ENCODE measurements at regions not wholly inside any gene's neighbourhood (a gene's known extent, or its start where the extent isn't known, plus 50 kb on each side); places are given as distances from the start of the nearest gene placed in this dataset.
A peak's percentile ranks its signal among the peaks of the same experiment; 100 is the strongest.

DNA sequence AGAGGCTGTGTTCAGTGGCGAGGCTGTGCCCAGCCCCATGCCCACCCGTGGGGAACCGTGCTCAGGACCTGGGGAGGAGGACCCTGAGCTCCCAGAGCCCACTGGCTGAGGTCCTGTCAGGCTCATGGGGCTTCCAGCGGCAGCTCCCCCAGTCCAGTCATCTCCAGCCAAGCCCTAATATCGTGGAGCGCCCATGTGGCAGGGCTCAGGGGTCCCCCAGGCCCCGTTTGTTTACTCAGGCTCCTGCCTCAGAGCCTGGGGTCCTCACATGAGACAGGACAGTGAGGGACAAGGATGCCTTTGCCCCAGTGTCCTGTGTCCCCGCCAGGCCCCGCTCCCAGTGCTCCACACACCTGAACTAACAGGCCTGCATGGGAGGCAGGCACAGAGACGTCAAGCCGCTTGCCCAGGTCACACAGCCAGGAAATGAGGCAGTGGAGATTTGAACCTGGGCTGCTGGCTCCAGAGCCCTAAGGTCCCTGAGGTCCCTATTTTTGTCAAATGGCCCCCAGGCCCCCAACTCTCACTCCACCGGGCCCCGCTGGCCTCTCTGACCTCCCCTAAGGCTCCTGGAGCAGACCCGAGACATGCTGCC lies 100.7 kb upstream of the ACTRT2 start:
- no peak overlapping the region for H3K4me3 ChIP-seq (ENCODE audit: low read length)
- H3K79me2 ChIP-seq (ENCODE audit: low read length): no peaks in the 10 kb centered on the region
- no peak overlapping the region for H2AFZ ChIP-seq (ENCODE audit: low read length)
- no peak for DNase-seq
- no peaks in the 10 kb centered on the region for H3K9me2 ChIP-seq (replicated peaks; ENCODE audit: insufficient read depth, low read length)
- H3K9me3 ChIP-seq (ENCODE audit: low read length): peaks cover 4% of the 10 kb centered on the region; the same call in 1 of the 2 replicates
- H3K4me1 ChIP-seq (ENCODE audit: low read length): no peaks in the 10 kb centered on the region
- no peak overlapping the region for H3K4me2 ChIP-seq (ENCODE audit: low read depth, low read length, poor library complexity, severe bottlenecking)
- no peak overlapping the region for H3K27ac ChIP-seq (ENCODE audit: low read length)
- no peak overlapping the region for H3K9ac ChIP-seq (ENCODE audit: low read length)
- H3K36me3 ChIP-seq (ENCODE audit: insufficient read depth, low read length): no peaks in the 10 kb centered on the region
- H3K27me3 ChIP-seq (ENCODE audit: low read length): no peaks in the 10 kb centered on the region
- H4K20me1 ChIP-seq (ENCODE audit: insufficient read depth, low read depth, low read length): no peaks in the 10 kb centered on the region

DNA sequence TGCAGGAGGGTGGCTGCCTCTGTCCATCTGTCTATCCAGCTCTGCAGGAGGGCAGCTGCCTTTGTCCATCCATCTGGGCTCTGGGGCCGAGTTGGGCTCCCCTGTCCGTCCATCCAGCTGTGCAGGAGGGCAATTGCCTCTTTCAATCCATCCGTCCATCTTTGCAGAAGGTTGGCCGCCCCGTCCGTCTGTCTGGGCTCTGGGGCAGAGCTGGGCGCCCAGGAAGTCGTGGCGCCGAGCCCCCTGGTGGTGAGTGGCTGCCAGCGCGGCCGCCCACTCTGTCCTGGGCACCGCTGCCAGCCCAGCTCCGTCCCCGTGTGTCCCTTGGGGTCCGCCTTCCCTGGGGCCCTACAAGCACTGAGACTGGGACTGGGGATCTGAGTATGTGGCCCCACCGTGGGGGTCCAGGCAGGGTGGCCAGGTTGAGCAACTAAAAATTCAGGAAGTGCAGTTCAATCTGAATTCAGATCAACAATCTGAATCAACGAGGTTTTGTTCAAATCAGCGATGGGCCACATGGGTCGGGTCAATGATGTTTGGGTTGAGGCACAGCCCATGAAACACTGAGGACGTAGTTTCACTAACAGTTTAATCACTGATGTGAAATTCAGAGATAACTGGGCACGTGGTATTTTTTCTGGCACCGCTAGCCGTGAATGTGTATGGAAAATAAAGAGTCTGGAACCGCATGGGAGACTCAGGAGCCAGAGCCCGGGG lies 99.1 kb upstream of the ACTRT2 start:
- peak; percentile 69 for DNase-seq
- Histone ChIP-seq H3K36me3 (ENCODE audit: insufficient read depth, low read length) (no peaks in the 10 kb centered on the region), H3K27me3 (ENCODE audit: low read length) (no peaks in the 10 kb centered on the region)

DNA sequence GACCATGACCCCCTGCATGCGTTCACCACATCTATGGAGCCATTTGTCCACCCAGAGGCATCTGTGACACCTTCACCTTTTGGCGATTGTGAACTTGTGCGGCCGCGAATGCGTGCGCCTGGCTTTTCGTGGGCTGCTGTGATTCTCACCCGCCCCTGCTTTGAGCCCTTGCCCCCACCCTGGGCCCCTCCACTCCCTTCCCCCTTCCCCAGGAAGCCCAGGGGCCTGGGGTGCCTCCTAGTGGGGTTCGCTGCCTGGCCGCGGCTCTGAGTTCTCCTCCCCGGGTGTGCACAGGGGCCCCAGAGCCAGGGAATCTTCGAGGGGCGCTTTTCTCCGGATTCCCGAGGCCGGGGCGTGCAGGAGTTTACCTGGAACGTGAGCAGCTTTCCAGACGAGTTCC lies 97.9 kb upstream of the ACTRT2 start:
- H3K4me3 ChIP-seq (ENCODE audit: low read length): no peak overlapping the region
- no peak overlapping the region for H3K9ac ChIP-seq (ENCODE audit: low read length)
- H3K27ac ChIP-seq (ENCODE audit: low read length): no peak overlapping the region
- H2AFZ ChIP-seq (ENCODE audit: low read length): no peak overlapping the region
- H3K27me3 ChIP-seq (ENCODE audit: low read length): no peaks in the 10 kb centered on the region
- H3K4me1 ChIP-seq (ENCODE audit: low read length): no peaks in the 10 kb centered on the region
- no peaks in the 10 kb centered on the region for H3K79me2 ChIP-seq (ENCODE audit: low read length)
- no peaks in the 10 kb centered on the region for H4K20me1 ChIP-seq (ENCODE audit: insufficient read depth, low read depth, low read length)
- no peak for DNase-seq
- no peaks in the 10 kb centered on the region for H3K9me3 ChIP-seq (ENCODE audit: low read length)
- H3K4me2 ChIP-seq (ENCODE audit: low read depth, low read length, poor library complexity, severe bottlenecking): no peak overlapping the region
- no peaks in the 10 kb centered on the region for H3K9me2 ChIP-seq (replicated peaks; ENCODE audit: insufficient read depth, low read length)
- H3K36me3 ChIP-seq (ENCODE audit: insufficient read depth, low read length): no peaks in the 10 kb centered on the region

More for the DNA sequence above, 99.1 kb upstream of the ACTRT2 start:
- Histone ChIP-seq H3K9ac (ENCODE audit: low read length) (no peak overlapping the region), H2AFZ (ENCODE audit: low read length) (no peak overlapping the region), H4K20me1 (ENCODE audit: insufficient read depth, low read depth, low read length) (no peaks in the 10 kb centered on the region), H3K27ac (ENCODE audit: low read length) (no peak overlapping the region), H3K9me3 (ENCODE audit: low read length) (no peaks in the 10 kb centered on the region), H3K4me1 (ENCODE audit: low read length) (no peaks in the 10 kb centered on the region), H3K4me3 (ENCODE audit: low read length) (no peak overlapping the region), H3K9me2 (replicated peaks; ENCODE audit: insufficient read depth, low read length) (no peaks in the 10 kb centered on the region), H3K4me2 (ENCODE audit: low read depth, low read length, poor library complexity, severe bottlenecking) (no peak overlapping the region), H3K79me2 (ENCODE audit: low read length) (no peaks in the 10 kb centered on the region)

DNA sequence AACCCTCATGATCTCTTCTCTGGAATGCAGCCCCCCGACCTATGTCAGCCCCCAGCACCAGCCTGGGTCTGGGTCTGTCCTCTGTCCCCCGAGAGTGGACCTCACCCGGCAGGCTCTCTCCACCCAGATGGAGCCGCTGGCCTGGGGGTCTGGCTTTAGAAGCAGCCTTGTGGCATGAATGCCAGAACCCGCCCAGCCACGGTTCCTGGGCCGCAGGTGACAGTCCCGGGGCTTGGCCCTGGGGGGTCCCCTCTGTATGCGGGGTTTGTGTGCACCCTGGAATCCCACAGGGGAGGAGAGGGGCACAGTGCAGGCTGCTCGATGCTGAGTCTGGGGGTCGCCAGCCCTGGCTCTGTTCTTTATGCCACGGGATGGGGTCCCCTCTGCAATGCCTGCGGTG lies 96.0 kb upstream of the ACTRT2 start:
- H3K4me3 ChIP-seq (ENCODE audit: low read length): no peak overlapping the region
- DNase-seq: no peak
- no peaks in the 10 kb centered on the region for H3K9me3 ChIP-seq (ENCODE audit: low read length)
- no peaks in the 10 kb centered on the region for H3K79me2 ChIP-seq (ENCODE audit: low read length)
- no peaks in the 10 kb centered on the region for H3K36me3 ChIP-seq (ENCODE audit: insufficient read depth, low read length)
- H3K9ac ChIP-seq (ENCODE audit: low read length): no peak overlapping the region
- H3K4me1 ChIP-seq (ENCODE audit: low read length): no peaks in the 10 kb centered on the region
- no peaks in the 10 kb centered on the region for H4K20me1 ChIP-seq (ENCODE audit: insufficient read depth, low read depth, low read length)
- no peak overlapping the region for H2AFZ ChIP-seq (ENCODE audit: low read length)
- H3K4me2 ChIP-seq (ENCODE audit: low read depth, low read length, poor library complexity, severe bottlenecking): no peak overlapping the region
- no peak overlapping the region for H3K27ac ChIP-seq (ENCODE audit: low read length)
- no peaks in the 10 kb centered on the region for H3K9me2 ChIP-seq (replicated peaks; ENCODE audit: insufficient read depth, low read length)
- no peaks in the 10 kb centered on the region for H3K27me3 ChIP-seq (ENCODE audit: low read length)

DNA sequence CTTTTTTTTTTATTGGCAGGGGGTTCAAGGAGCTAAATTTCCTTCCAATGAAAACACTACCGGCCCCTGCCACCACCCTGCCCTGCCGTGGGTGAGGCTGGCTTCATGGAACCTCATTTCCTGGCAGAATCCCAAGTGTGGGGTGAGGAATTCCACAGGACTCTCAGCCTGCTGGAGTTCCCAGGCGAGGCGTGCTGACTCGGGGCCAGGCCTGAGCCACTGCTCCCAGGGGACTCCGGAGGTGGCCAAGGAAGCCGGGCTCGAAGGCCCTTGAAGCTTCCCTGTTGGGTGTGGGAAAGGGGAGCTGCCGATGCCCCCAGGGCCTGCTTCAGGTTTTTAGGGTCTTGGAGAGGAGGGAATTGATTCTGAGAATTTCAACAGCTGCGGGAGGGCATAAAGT lies 95.3 kb upstream of the ACTRT2 start:
- H2AFZ ChIP-seq (ENCODE audit: low read length): no peak overlapping the region
- no peak overlapping the region for H3K9ac ChIP-seq (ENCODE audit: low read length)
- no peaks in the 10 kb centered on the region for H4K20me1 ChIP-seq (ENCODE audit: insufficient read depth, low read depth, low read length)

DNA sequence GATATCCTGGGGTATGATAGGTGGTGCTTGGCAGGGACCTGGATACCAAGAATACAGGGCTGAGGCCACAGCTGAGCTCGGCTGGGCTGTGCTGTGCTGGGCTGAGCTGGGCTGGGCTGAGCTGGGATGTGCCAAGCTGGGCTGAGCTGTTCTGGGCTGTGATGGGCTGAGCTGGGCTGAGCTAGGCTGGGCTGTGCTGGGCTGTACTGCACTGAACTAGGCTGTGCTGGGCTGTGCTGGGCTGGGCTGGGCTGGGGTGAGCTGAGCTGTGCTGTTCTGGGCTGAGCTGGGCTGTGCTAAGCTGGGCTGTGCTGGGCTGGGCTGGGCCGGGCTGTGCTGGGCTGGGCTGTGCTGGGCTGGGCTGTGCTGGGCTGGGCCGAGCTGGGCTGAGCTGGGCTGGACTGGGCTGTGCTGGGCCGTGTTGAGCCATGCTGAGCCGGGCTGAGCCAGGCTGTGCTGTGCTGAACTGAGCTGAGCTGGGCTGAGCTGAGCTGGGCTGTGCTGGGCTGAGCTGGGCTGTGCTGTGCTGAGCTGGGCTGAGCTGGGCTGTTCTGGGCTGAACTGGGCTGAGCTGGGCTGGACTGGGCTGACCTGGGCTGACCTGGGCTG lies 94.7 kb upstream of the ACTRT2 start:
- Histone ChIP-seq H3K79me2 (ENCODE audit: low read length) (no peaks in the 10 kb centered on the region), H3K4me3 (ENCODE audit: low read length) (no peak overlapping the region), H3K27me3 (ENCODE audit: low read length) (no peaks in the 10 kb centered on the region), H3K36me3 (ENCODE audit: insufficient read depth, low read length) (no peaks in the 10 kb centered on the region), H3K9me2 (replicated peaks; ENCODE audit: insufficient read depth, low read length) (no peaks in the 10 kb centered on the region), H3K4me2 (ENCODE audit: low read depth, low read length, poor library complexity, severe bottlenecking) (no peak overlapping the region), H3K27ac (ENCODE audit: low read length) (no peak overlapping the region), H3K9ac (ENCODE audit: low read length) (no peak overlapping the region), H4K20me1 (ENCODE audit: insufficient read depth, low read depth, low read length) (no peaks in the 10 kb centered on the region), H2AFZ (ENCODE audit: low read length) (no peak overlapping the region), H3K4me1 (ENCODE audit: low read length) (no peaks in the 10 kb centered on the region), H3K9me3 (ENCODE audit: low read length) (no peaks in the 10 kb centered on the region)
- no peak for DNase-seq

More for the DNA sequence above, 95.3 kb upstream of the ACTRT2 start:
- H3K9me3 ChIP-seq (ENCODE audit: low read length): no peaks in the 10 kb centered on the region
- no peak overlapping the region for H3K4me3 ChIP-seq (ENCODE audit: low read length)
- no peak overlapping the region for H3K4me2 ChIP-seq (ENCODE audit: low read depth, low read length, poor library complexity, severe bottlenecking)
- H3K4me1 ChIP-seq (ENCODE audit: low read length): no peaks in the 10 kb centered on the region
- H3K27ac ChIP-seq (ENCODE audit: low read length): no peak overlapping the region
- H3K27me3 ChIP-seq (ENCODE audit: low read length): no peaks in the 10 kb centered on the region
- no peak for DNase-seq
- H3K36me3 ChIP-seq (ENCODE audit: insufficient read depth, low read length): no peaks in the 10 kb centered on the region
- H3K9me2 ChIP-seq (replicated peaks; ENCODE audit: insufficient read depth, low read length): no peaks in the 10 kb centered on the region
- H3K79me2 ChIP-seq (ENCODE audit: low read length): no peaks in the 10 kb centered on the region

DNA sequence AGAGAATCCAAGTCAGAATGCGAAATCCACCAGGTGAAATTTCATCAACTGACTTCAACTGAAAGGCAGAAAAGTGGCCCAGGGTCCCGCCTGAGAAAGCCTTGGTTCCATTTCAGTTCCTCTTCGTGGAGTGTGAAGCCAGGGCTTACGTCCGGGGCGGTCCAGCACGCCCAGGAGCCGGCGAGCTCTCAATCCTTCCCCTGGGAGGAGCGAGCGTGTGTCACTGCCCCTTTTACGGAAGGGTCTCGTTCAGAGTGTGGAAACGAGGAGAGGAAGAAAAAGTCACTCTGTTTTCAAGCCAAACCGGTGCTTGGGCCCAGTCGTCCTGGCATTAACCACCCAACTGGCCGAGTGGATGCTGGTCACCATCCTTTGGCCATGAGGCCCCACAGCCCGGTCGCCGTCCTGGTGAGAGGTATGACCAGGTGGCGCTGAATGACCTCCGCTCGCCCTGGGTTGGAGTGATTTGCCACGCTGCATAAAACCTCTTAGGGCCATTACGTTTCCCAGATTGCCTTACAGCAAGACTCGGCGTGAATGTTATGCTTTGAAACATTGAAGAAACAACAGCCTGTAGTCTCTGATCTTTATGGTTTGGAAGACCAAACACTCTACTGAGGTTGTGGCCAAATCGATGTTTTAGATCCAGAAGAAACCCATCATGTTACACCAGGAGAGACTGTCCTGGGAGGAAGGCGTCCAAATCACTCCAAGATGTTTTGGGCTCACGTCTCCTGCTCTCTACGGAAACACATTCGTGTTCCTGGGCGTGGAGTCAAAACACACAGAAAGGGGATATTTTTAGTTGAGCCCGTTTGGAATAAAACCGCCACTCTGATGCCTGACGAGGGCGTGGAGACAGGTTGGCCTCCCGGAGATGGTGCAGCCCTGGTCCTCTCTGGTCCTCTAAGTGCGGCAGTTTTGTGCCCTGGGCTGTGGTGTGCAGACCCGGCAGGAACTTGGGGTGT lies 93.6 kb upstream of the ACTRT2 start:
- H3K27ac ChIP-seq (ENCODE audit: low read length): no peak overlapping the region
- no peak for DNase-seq
- H3K9me2 ChIP-seq (replicated peaks; ENCODE audit: insufficient read depth, low read length): no peaks in the 10 kb centered on the region

More for the DNA sequence above, 93.6 kb upstream of the ACTRT2 start:
- Histone ChIP-seq H3K36me3 (ENCODE audit: insufficient read depth, low read length) (no peaks in the 10 kb centered on the region), H3K79me2 (ENCODE audit: low read length) (no peaks in the 10 kb centered on the region), H3K4me1 (ENCODE audit: low read length) (no peaks in the 10 kb centered on the region), H3K9ac (ENCODE audit: low read length) (no peak overlapping the region), H4K20me1 (ENCODE audit: insufficient read depth, low read depth, low read length) (no peaks in the 10 kb centered on the region), H3K9me3 (ENCODE audit: low read length) (no peaks in the 10 kb centered on the region), H3K27me3 (ENCODE audit: low read length) (no peaks in the 10 kb centered on the region), H3K4me2 (ENCODE audit: low read depth, low read length, poor library complexity, severe bottlenecking) (no peak overlapping the region), H3K4me3 (ENCODE audit: low read length) (no peak overlapping the region), H2AFZ (ENCODE audit: low read length) (no peak overlapping the region)
